Kidney glomerular epithelial cell (primary cell): ENCODE measurements at regions not wholly inside any gene's neighbourhood (a gene's known extent, or its start where the extent isn't known, plus 50 kb on each side); places are given as distances from the start of the nearest gene placed in this dataset.

ENCODE experiments used
- DNase-seq: peaks from one replicate; lab custom pipeline; 2025; lab: John Stamatoyannopoulos, UW

- no peak for DNase-seq
These were observed 173.8 kb downstream of the RPLP1 start for GRCh38 chr15:69626095-69627066.

- DNase-seq = no peak
These were observed 175.0 kb downstream of the RPLP1 start for GRCh38 chr15:69627548-69628158.

- DNase-seq = no peak
These were observed 175.9 kb downstream of the RPLP1 start for GRCh38 chr15:69628256-69629093.

- no peak for DNase-seq
These were observed 177.1 kb downstream of the RPLP1 start for GRCh38 chr15:69629631-69630161.

DNA sequence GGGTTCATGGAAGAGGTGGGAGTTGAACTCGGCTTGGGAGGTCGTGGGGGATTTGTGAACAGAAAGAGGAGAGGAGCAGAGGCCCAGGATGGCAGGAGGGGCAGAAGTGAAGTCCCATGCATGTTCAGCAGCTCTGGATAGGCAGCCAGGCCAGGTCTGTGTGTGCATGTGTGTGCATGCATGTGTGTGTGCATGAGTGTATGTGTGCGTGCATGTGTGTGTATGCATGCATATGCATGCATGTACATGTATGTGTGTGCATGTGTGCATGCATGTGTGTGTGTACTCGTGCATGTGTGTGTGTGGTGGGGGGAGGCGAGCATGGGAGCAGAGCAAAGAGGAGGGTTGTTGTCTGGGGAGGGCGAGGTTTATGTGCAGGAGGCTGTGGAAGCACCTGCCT is 178.4 kb downstream of the RPLP1 start:
- no peak for DNase-seq

GRCh38 chr15:69631978-69632377 is 179.4 kb downstream of the RPLP1 start:
- no peak for DNase-seq

DNA sequence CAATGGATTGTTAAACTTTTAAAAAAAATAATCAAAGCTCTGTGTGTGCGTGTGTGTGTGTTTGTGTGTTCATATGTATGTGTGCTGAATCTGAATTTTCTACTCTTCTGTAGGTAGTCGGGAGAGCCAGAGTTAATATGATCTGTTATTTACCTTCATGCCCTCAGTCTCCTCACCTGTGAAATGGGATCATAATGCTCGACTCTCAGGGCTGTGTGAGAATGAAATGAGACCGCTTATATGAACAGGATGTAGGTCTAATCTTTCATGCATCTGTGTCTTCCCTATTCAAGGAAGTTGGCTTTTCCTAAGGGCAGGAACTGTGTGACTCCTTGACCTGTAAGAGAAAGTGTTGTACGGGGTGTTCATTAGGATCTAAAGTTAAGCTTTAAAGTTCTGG is 182.2 kb downstream of the RPLP1 start:
- DNase-seq = no peak

- DNase-seq = no peak
These were observed 183.7 kb downstream of the RPLP1 start for GRCh38 chr15:69636169-69636915.

GRCh38 chr15:69637818-69638217 is 185.2 kb downstream of the RPLP1 start:
- DNase-seq = no peak

GRCh38 chr15:69643476-69643875 is 190.9 kb downstream of the RPLP1 start:
- no peak for DNase-seq

- no peak for DNase-seq
These were observed 191.4 kb downstream of the RPLP1 start for GRCh38 chr15:69643971-69644370.

- DNase-seq = no peak
These were observed 192.3 kb downstream of the RPLP1 start for GRCh38 chr15:69644876-69645275.

GRCh38 chr15:69647142-69647513 is 194.5 kb downstream of the RPLP1 start:
- DNase-seq = no peak

- DNase-seq = no peak
These were observed 195.6 kb downstream of the RPLP1 start for GRCh38 chr15:69648212-69648611.

GRCh38 chr15:69648775-69649735 is 196.4 kb downstream of the RPLP1 start:
- no peak for DNase-seq

DNA sequence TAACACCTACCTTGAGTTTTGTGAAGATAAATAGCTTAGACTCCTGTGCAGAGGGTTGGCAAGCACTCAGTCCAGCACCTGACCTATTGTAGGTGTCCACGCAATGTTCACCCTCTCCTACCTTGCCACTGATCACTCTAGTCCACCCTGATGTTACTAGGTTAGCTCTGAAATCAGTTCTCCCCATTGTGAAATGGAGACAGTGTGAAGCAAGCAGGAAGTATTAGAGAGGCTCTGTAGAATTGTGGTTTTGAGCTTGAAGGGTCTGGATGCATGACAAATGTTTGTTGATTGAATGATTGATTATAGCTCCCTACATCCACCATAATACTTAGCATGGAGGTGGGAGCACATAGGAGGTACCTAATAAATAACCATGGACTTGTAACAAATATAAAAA is 199.7 kb downstream of the RPLP1 start:
- DNase-seq = no peak

DNA sequence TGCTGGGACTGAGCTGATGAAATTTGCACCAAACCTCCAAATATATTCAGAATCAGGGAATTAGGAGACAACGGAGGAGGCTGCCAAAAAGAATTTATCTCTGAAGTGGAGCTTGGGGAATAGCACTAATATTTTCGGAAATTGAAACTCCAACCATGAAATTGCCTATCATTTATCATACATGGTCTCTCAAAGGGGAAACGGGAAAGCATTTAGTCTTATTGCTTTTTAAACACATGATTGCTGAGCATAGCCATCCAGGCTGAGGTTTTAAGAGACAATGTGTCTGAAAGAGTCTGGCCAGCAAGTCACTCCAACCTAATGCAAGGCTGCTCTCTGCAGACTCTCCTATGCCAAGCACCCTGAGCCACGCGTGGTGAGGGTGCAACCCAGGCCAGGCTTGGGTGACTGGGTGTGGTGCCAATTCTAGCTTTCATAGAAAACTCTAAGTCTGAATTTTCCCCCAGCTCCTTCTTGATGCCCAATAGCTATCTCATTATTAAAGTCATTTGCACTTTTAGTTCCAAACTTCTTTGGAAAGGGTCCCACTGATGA is 200.2 kb downstream of the RPLP1 start:
- DNase-seq = no peak

GRCh38 chr15:69653306-69653705 is 200.7 kb downstream of the RPLP1 start:
- DNase-seq = no peak

DNA sequence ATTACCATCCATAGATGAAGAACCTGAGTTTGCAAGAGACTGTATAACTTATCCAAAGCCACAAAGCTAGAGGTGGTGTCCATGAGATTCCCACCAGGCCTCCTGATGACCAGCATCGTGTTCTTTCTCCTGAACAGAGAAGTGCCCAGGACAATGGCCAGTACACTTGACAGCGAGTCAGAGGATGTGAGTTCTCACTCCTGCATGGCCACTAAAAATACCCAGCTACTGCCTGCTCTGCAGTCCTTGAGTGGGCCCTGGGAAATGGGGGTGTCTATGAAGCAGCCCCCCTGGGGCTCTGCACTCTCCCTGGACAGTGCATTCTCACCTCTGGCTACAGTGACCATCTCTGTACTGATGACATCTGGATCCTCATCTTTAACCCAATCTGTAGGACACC is 201.2 kb downstream of the RPLP1 start:
- DNase-seq = no peak
